ENCODE measurements at regions not wholly inside any gene's neighbourhood (a gene's known extent, or its start where the extent isn't known, plus 50 kb on each side); places are given as distances from the start of the nearest gene placed in this dataset.

GRCh38 chr2:192887337-192887736 is 692.6 kb upstream of the TMEFF2 start:
- DNase-seq: no peak
- Histone ChIP-seq H3K4me3 (ENCODE audit: insufficient read depth, low read depth, low read length) (no peak overlapping the region), H3K36me3 (replicated peaks; ENCODE audit: control insufficient read depth, insufficient read depth, low read length) (no peaks in the 10 kb centered on the region), H3K27me3 (ENCODE audit: control insufficient read depth, insufficient read depth, low read length) (no peaks in the 10 kb centered on the region)

GRCh38 chr2:192886636-192887035 is 691.9 kb upstream of the TMEFF2 start:
- DNase-seq: no peak
- no peaks in the 10 kb centered on the region for H3K27me3 ChIP-seq (ENCODE audit: control insufficient read depth, insufficient read depth, low read length)
- no peaks in the 10 kb centered on the region for H3K36me3 ChIP-seq (replicated peaks; ENCODE audit: control insufficient read depth, insufficient read depth, low read length)
- no peak overlapping the region for H3K4me3 ChIP-seq (ENCODE audit: insufficient read depth, low read depth, low read length)

DNA sequence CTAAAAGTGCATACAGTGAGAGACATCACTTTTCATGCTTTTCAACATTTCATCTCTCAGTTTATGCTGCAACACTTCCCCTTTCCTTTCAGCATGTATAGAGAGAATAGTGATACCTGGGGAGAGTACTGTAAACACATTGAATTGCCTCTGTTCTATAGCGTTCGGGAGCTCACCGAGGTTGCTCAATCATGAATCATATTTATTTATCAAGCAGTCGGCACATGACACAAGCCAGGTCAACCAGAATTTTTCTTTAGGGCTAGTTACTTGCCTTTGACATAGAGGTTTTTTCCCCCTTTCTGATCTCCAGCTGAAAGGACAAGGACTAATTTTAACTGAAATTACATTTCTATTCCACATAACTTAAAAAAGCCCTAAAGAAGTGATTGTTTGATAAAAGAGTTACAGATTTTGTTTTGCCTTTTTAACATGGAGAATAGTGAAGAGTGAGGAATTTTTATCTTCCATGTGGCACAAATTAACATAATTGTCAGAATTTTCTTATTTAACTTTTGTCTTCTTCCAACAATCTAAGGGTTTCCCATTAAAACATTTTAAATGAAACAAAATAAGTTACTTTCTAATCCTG is 690.9 kb upstream of the TMEFF2 start:
- Histone ChIP-seq H3K36me3 (replicated peaks; ENCODE audit: control insufficient read depth, insufficient read depth, low read length) (no peaks in the 10 kb centered on the region), H3K4me3 (ENCODE audit: insufficient read depth, low read depth, low read length) (no peak overlapping the region), H3K27me3 (ENCODE audit: control insufficient read depth, insufficient read depth, low read length) (no peaks in the 10 kb centered on the region)
- DNase-seq: no peak

DNA sequence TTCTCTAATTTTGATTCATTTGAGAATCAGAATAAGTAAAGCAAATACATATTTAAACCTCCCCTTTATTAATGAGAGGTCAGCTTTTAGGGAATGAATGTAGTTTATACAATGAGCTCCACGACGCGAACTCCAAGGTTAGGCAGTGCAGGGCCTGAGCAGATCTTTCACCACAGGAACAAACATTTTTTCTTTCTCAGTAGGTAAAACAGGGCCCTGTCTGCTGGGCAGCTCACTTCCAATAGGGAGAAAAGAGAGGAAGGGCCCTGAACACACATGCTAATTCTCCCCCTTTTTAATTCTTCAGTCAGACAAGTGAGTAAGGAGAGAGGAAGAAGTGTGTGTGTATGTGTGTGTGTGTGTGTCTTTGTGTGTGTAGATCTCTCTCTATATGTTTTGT is 682.4 kb upstream of the TMEFF2 start:
- no peak overlapping the region for H3K4me3 ChIP-seq (ENCODE audit: insufficient read depth, low read depth, low read length)
- DNase-seq: no peak
- H3K36me3 ChIP-seq (replicated peaks; ENCODE audit: control insufficient read depth, insufficient read depth, low read length): no peaks in the 10 kb centered on the region
- no peaks in the 10 kb centered on the region for H3K27me3 ChIP-seq (ENCODE audit: control insufficient read depth, insufficient read depth, low read length)

DNA sequence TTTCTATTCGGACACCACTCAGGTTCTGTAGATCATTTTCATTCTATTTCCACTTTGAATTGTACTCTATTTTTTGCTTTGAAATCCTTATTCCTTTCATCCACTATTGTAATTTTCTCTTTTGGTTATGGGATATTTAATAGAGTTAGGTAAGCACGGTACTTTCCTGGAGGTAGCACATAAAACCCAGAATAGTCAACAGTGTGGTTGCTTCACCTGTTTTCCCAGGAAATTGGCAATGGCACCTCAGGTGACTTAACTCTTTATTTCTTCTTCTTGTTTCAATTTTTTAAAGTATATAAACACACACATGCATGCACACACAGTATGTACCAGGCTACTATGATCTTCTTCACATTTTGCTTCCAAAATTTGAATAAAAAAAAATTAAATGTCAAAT is 682.0 kb upstream of the TMEFF2 start:
- Histone ChIP-seq H3K36me3 (replicated peaks; ENCODE audit: control insufficient read depth, insufficient read depth, low read length) (no peaks in the 10 kb centered on the region), H3K4me3 (ENCODE audit: insufficient read depth, low read depth, low read length) (no peak overlapping the region), H3K27me3 (ENCODE audit: control insufficient read depth, insufficient read depth, low read length) (no peaks in the 10 kb centered on the region)
- no peak for DNase-seq

DNA sequence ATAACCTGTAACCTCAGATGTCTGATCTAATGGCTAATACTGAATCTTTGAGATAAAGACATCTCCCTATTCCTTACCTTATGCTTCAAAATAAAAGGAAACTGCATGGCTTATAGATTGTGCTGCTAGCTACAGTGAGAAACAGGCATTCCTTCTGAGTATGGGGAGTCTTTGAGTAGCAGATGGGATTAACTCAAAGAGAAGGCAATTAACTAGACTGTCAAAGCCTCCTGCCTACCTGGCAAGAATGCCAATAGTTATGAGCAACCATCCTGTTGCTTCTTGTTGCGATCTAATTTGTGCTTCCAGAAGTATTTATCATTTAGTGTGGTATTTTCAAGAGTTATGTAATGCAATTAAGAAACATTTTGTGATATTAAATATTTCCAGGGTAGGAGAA is 660.0 kb upstream of the TMEFF2 start:
- DNase-seq: no peak
- Histone ChIP-seq H3K27me3 (ENCODE audit: control insufficient read depth, insufficient read depth, low read length) (no peaks in the 10 kb centered on the region), H3K36me3 (replicated peaks; ENCODE audit: control insufficient read depth, insufficient read depth, low read length) (no peaks in the 10 kb centered on the region)

DNA sequence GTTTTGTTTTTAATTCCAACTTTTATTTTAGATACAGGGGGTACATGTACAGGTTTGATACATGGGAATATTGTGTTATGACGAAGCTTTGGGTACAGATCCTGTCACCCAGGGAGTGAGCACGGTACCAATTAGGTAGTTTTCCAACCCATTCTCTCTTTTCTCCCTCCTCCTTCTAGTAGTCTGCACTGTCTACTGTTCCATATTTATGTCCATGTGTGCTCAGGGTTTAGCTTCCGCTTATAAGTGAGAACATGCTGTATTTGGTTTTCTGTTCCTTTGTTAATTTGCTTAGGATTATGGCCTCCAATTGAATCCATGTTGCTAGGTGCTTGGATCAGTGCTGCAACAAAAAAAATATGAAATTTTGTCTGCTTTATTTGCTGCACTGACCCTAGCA is 659.3 kb upstream of the TMEFF2 start:
- Histone ChIP-seq H3K4me3 (ENCODE audit: insufficient read depth, low read depth, low read length) (no peak overlapping the region), H3K27me3 (ENCODE audit: control insufficient read depth, insufficient read depth, low read length) (no peaks in the 10 kb centered on the region), H3K36me3 (replicated peaks; ENCODE audit: control insufficient read depth, insufficient read depth, low read length) (no peaks in the 10 kb centered on the region)
- no peak for DNase-seq

More for the DNA sequence above, 660.0 kb upstream of the TMEFF2 start:
- no peak overlapping the region for H3K4me3 ChIP-seq (ENCODE audit: insufficient read depth, low read depth, low read length)

DNA sequence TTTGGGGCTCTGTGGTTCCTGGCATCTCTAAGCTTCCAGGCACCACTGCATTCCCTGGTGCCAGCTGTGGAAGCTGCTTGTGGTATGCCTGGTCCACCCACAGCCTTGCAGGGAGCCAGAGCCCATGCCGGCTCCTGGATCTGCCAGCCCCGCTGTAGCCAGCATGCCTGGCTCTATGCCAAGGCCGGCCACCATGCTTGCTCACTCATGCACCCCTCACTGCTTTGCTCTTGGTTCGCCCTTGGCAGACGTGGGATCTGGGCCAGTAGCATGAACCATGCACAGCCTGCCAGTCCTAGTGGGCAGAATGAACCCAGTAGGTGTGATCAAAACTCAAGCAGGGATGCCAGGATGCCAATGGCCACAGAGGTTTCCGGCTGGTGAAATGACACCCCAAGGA is 634.2 kb upstream of the TMEFF2 start:
- no peaks in the 10 kb centered on the region for H3K27me3 ChIP-seq (ENCODE audit: control insufficient read depth, insufficient read depth, low read length)
- no peaks in the 10 kb centered on the region for H3K36me3 ChIP-seq (replicated peaks; ENCODE audit: control insufficient read depth, insufficient read depth, low read length)
- no peak overlapping the region for H3K4me3 ChIP-seq (ENCODE audit: insufficient read depth, low read depth, low read length)
- no peak for DNase-seq

- Histone ChIP-seq H3K4me3 (ENCODE audit: insufficient read depth, low read depth, low read length) (no peak overlapping the region), H3K27me3 (ENCODE audit: control insufficient read depth, insufficient read depth, low read length) (no peaks in the 10 kb centered on the region), H3K36me3 (replicated peaks; ENCODE audit: control insufficient read depth, insufficient read depth, low read length) (no peaks in the 10 kb centered on the region)
- DNase-seq: no peak
These were observed 633.4 kb upstream of the TMEFF2 start for GRCh38 chr2:192828175-192828574.

DNA sequence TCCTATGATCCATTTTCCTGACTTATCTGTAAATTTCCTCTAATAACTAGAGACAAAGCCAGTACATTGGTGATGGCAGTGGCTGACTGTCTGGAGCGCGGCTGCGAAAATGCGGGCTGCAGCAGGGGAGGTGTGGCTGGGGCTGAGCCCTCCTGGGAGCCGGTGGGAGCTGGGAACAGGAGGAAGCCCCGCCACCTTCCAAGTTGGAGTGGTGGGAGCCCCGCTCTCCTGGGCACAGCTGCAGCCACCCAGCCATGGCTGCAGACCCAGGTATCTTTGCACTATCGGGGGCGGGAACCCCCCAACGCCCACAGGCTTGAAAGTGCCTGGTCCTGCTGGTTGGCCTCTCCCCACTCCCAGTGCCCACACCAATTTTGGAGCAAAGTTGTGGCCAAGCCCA is 633.0 kb upstream of the TMEFF2 start:
- Histone ChIP-seq H3K4me3 (ENCODE audit: insufficient read depth, low read depth, low read length) (no peak overlapping the region), H3K27me3 (ENCODE audit: control insufficient read depth, insufficient read depth, low read length) (no peaks in the 10 kb centered on the region), H3K36me3 (replicated peaks; ENCODE audit: control insufficient read depth, insufficient read depth, low read length) (no peaks in the 10 kb centered on the region)
- DNase-seq: peak; percentile 5

DNA sequence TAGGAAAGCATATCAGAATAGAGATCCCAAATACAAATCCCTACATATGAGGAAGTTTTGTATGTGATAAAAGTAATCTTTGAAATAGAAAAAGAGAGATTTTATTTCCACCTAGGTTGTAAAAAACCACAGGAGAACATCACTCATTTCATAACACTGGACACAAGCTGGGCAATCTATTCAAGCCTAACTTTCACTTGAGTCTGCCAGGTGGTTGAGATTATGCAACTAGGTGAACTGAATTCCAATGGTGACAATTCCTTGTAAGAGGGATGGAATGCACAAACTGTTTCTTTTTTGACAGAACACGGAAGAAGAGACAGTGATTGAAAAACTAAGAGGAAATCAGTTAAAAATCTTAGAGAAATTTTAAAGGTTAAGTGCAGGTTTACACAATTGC is 619.6 kb upstream of the TMEFF2 start:
- Histone ChIP-seq H3K4me3 (ENCODE audit: insufficient read depth, low read depth, low read length) (no peak overlapping the region), H3K36me3 (replicated peaks; ENCODE audit: control insufficient read depth, insufficient read depth, low read length) (no peaks in the 10 kb centered on the region), H3K27me3 (ENCODE audit: control insufficient read depth, insufficient read depth, low read length) (no peaks in the 10 kb centered on the region)
- no peak for DNase-seq

DNA sequence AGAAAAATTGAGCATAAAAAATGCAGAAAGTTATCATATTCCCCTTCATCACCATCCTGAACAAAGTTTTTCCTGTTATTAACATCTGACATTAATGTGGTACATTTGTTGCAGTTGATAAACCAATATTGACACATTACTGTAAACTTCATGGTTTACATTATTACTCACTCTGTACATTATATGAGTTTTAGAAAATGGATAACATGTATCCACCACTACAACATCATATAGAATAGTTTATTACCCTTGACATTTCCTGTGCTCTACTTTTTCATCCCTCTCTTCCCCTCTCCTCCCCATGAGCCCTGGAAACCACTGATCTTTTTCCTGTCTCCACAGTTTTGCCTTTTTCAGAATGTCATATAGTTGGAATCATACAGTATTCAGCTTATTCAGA is 618.6 kb upstream of the TMEFF2 start:
- DNase-seq: no peak
- Histone ChIP-seq H3K36me3 (replicated peaks; ENCODE audit: control insufficient read depth, insufficient read depth, low read length) (no peaks in the 10 kb centered on the region), H3K4me3 (ENCODE audit: insufficient read depth, low read depth, low read length) (no peak overlapping the region), H3K27me3 (ENCODE audit: control insufficient read depth, insufficient read depth, low read length) (no peaks in the 10 kb centered on the region)

GRCh38 chr2:192809173-192809572 is 614.4 kb upstream of the TMEFF2 start:
- DNase-seq: no peak
- Histone ChIP-seq H3K27me3 (ENCODE audit: control insufficient read depth, insufficient read depth, low read length) (no peaks in the 10 kb centered on the region), H3K36me3 (replicated peaks; ENCODE audit: control insufficient read depth, insufficient read depth, low read length) (no peaks in the 10 kb centered on the region), H3K4me3 (ENCODE audit: insufficient read depth, low read depth, low read length) (no peak overlapping the region)

- no peak overlapping the region for H3K4me3 ChIP-seq (ENCODE audit: insufficient read depth, low read depth, low read length)
- DNase-seq: no peak
- H3K36me3 ChIP-seq (replicated peaks; ENCODE audit: control insufficient read depth, insufficient read depth, low read length): no peaks in the 10 kb centered on the region
- H3K27me3 ChIP-seq (ENCODE audit: control insufficient read depth, insufficient read depth, low read length): no peaks in the 10 kb centered on the region
These were observed 588.9 kb upstream of the TMEFF2 start for GRCh38 chr2:192783643-192784042.

GRCh38 chr2:192775459-192776262 is 580.9 kb upstream of the TMEFF2 start:
- H3K27me3 ChIP-seq (ENCODE audit: control insufficient read depth, insufficient read depth, low read length): no peaks in the 10 kb centered on the region
- no peak overlapping the region for H3K4me3 ChIP-seq (ENCODE audit: insufficient read depth, low read depth, low read length)
- H3K36me3 ChIP-seq (replicated peaks; ENCODE audit: control insufficient read depth, insufficient read depth, low read length): no peaks in the 10 kb centered on the region
- DNase-seq: no peak
